Tibial artery (tissue), 4 donors: ENCODE measurements at regions not wholly inside any gene's neighbourhood (a gene's known extent, or its start where the extent isn't known, plus 50 kb on each side); places are given as distances from the start of the nearest gene placed in this dataset.
A peak's percentile ranks its signal among the peaks of the same experiment; 100 is the strongest.
"Not testable (repeated sequence)": the region's sequence is repeated elsewhere in the genome, so short reads cannot be mapped to it uniquely, and the experiment has no call there.

ENCODE experiments used
- DNase-seq, 2 donors: peaks; one replicate each; pipeline ENCODE4 v3.0.0-alpha.2; 2019
- H3K27ac ChIP-seq, 2 donors: fragments of 200-600 bp; sonication (generic) in 1 of 2; 1 replicate in 1 of 2; 2 replicates in 1 of 2; pipeline ENCODE4 v1.5.1; 2018 to 2019; ENCODE audit warnings: mild to moderate bottlenecking in 1 of 2
- H3K27me3 ChIP-seq, 2 donors: fragments of 200-600 bp; sonication (generic) in 1 of 2; one replicate each; pipeline versions ENCODE4 v1.5.1 to v1.6.0; 2016 to 2019
- H3K36me3 ChIP-seq, 3 donors: fragments of 200-600 bp; sonication (generic) in 2 of 3; one replicate each; pipeline ENCODE4 v1.5.1; 2016 to 2019; ENCODE audit warnings: mild to moderate bottlenecking in 2 of 3
- H3K4me1 ChIP-seq, 4 donors: fragments of 200-600 bp; sonication (generic) in 2 of 4; 1 replicate in 3 of 4; 2 replicates in 1 of 4; pipeline ENCODE4 v1.5.1; 2016 to 2019
- H3K4me3 ChIP-seq, 2 donors: fragments of 200-600 bp; sonication (generic) in 1 of 2; 1 replicate in 1 of 2; 2 replicates in 1 of 2; pipeline ENCODE4 v1.5.1; 2018 to 2019; ENCODE audit warnings: mild to moderate bottlenecking in 2 of 2
- H3K9me3 ChIP-seq, 3 donors: fragments of 200-600 bp; sonication (generic) in 1 of 3; one replicate each; pipeline ENCODE4 v1.5.1; 2016 to 2019
- CTCF ChIP-seq, 2 experiments: fragments of 200-600 bp in 1 of 2; fragments of 450-650 bp in 1 of 2; IDR thresholded peaks; one replicate each; pipeline ENCODE4 v1.5.1; 2017 to 2019; ENCODE audit warnings: antibody characterized with exemption in 2 of 2, mild to moderate bottlenecking in 1 of 2, moderate library complexity in 1 of 2
- intact Hi-C: fragments of 100-400 bp; cut with DNase I; formaldehyde crosslinking; loops from one replicate; pipeline ENCODE4 v1.15.0; 2023; ENCODE audit warnings: low total_unique reads

DNA sequence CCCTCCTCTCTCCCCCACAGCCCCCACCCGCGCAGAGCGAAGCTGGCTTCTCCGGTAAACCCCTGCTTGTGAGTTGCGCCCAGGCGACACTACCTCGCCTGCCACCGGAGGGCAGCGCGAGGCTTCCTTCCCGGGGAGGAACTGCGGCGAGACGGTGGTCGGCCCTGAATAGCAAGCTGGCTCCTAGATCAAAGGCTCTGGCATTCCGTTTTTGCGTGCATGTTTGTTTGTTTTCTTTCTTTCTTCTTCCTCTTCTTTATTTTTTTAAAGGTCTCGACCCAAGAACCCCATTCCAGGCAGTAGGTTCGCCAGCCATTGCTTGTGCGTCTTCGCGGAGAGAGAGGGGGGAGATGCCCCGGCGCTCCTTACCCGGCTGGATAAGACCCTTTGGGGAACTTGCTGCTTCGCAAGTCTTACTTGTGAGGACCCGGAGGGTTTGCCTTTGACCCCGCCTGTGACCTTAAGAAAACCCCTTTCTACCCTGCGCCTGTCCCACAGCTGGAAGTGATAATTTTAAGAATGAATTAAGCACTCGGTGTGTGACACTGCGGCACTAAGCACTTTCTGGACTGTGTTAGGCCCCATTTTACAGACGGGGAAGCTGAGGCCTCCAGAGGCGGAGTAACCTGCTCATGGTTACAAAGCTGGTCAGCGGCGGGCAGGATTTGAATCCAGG is 92.7 kb upstream of the SIRPA start:
- Histone ChIP-seq H3K4me1 (peaks cover 0 to 22% (median 17%) of the 10 kb centered on the region in 4 donors), H3K36me3 (no peaks in the 10 kb centered on the region), H3K27ac (peak overlapping the region in 1 of 2 donors; percentile 50), H3K9me3 (no peaks in the 10 kb centered on the region), H3K4me3 (peak overlapping the region; percentile 56 to 61), H3K27me3 (no peaks in the 10 kb centered on the region)
- intact Hi-C loops, result loop anchor here (5.0 to 10.0 kb wide), 4 partner anchors 90 to 370 kb away; partner anchors contain the start of gene STK35
- peak; percentile 73 to 75 for TF ChIP-seq CTCF (IDR thresholded peaks at IDR 0.05)
- DNase-seq, result peak; percentile 64 to 73

DNA sequence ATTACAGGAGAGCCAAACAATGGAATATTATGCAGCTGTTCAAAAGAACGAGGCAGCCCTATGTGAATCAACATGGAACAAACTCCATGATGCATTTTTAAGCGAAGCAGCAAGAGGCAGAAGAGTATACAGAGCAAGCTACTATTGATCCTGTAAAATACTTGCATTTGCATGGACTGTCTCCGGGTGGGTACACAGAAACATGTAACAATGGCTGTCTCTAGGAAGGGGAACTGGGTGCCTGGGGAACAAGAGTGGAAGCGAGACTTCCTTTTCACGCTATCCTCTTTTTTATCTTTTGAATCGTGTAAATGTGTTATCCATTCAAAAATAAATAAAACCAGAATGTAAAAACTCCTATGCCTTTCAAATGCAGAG is 93.3 kb upstream of the SIRPA start:
- Histone ChIP-seq H3K27me3 (no peaks in the 10 kb centered on the region), H3K4me1 (peaks cover 0 to 22% (median 17%) of the 10 kb centered on the region in 4 donors), H3K27ac (no peak overlapping the region), H3K9me3 (no peaks in the 10 kb centered on the region), H3K4me3 (peak overlapping the region in 1 of 2 donors; percentile 61), H3K36me3 (no peaks in the 10 kb centered on the region)
- DNase-seq, result no peak
- no peak for TF ChIP-seq CTCF (IDR thresholded peaks at IDR 0.05)
- intact Hi-C loops, result loop anchor here (5.0 to 10.0 kb wide), 4 partner anchors 90 to 370 kb away; partner anchors contain the start of gene STK35

- no peak overlapping the region for H3K4me3 ChIP-seq
- intact Hi-C loops, result loop anchor here (5.0 to 10.0 kb wide), 4 partner anchors 91 to 371 kb away; partner anchors contain the start of gene STK35
- peaks cover 0 to 22% (median 17%) of the 10 kb centered on the region in 4 donors for H3K4me1 ChIP-seq
- H3K27me3 ChIP-seq, result no peaks in the 10 kb centered on the region
- H3K9me3 ChIP-seq, result no peaks in the 10 kb centered on the region
- H3K36me3 ChIP-seq, result no peaks in the 10 kb centered on the region
- no peak overlapping the region for H3K27ac ChIP-seq
- no peak for TF ChIP-seq CTCF (IDR thresholded peaks at IDR 0.05)
- peak in 1 of 2 donors; percentile 5 for DNase-seq
Measured at GRCh38 chr20:1801225-1801928, 93.8 kb upstream of the SIRPA start.

GRCh38 chr20:1800777-1801176 is 94.4 kb upstream of the SIRPA start:
- H3K36me3 ChIP-seq, result no peaks in the 10 kb centered on the region
- H3K4me1 ChIP-seq, result peaks cover 0 to 22% (median 17%) of the 10 kb centered on the region in 4 donors
- DNase-seq, result no peak
- intact Hi-C loops, result loop anchor here (5.0 to 10.0 kb wide), 4 partner anchors 92 to 372 kb away; partner anchors contain the start of gene STK35
- H3K27ac ChIP-seq, result no peak overlapping the region
- no peak overlapping the region for H3K4me3 ChIP-seq
- H3K9me3 ChIP-seq, result no peaks in the 10 kb centered on the region
- H3K27me3 ChIP-seq, result no peaks in the 10 kb centered on the region
- TF ChIP-seq CTCF (IDR thresholded peaks at IDR 0.05), result peak in 1 of 2 experiments; percentile 15

- Histone ChIP-seq H3K9me3 (no peaks in the 10 kb centered on the region), H3K27ac (no peak overlapping the region), H3K36me3 (no peaks in the 10 kb centered on the region), H3K4me3 (no peak overlapping the region), H3K4me1 (peaks cover 0 to 22% (median 17%) of the 10 kb centered on the region in 4 donors), H3K27me3 (no peaks in the 10 kb centered on the region)
- no peak for DNase-seq
- intact Hi-C loops, result loop anchor here (5.0 to 10.0 kb wide), 4 partner anchors 92 to 372 kb away; partner anchors contain the start of gene STK35
- no peak for TF ChIP-seq CTCF (IDR thresholded peaks at IDR 0.05)
Measured at GRCh38 chr20:1800180-1800579, 95.0 kb upstream of the SIRPA start.

- intact Hi-C loops, result loop anchor here (5.0 to 10.0 kb wide), 4 partner anchors 93 to 373 kb away; partner anchors contain the start of gene STK35
- H3K27ac ChIP-seq, H3K9me3 ChIP-seq, H3K4me3 ChIP-seq, H3K36me3 ChIP-seq, H3K27me3 ChIP-seq: not testable (repeated sequence)
- peaks cover 0 to 22% (median 17%) of the 10 kb centered on the region in 4 donors for H3K4me1 ChIP-seq
- DNase-seq, result peak in 1 of 2 donors; percentile 4
Measured at GRCh38 chr20:1799746-1800145, 95.5 kb upstream of the SIRPA start.
